ENCODE measurements at regions not wholly inside any gene's neighbourhood (a gene's known extent, or its start where the extent isn't known, plus 50 kb on each side); places are given as distances from the start of the nearest gene placed in this dataset.

GRCh38 chr3:74413547-74414241 is 200.8 kb downstream of the CNTN3 start:
- intact Hi-C loops (cut with DNase I), result no loop called here
- H3K4me3 ChIP-seq, result no peak overlapping the region
- no peaks in the 10 kb centered on the region for H3K4me1 ChIP-seq
- H3K9ac ChIP-seq (ENCODE audit: low read depth in 2 of 2, low read length in 2 of 2), result no peak overlapping the region
- no peaks in the 10 kb centered on the region for H3K9me3 ChIP-seq
- DNase-seq, result no peak
- H3K27me3 ChIP-seq, result no peaks in the 10 kb centered on the region
- H3K27ac ChIP-seq, result no peak overlapping the region
- H3K36me3 ChIP-seq, result no peaks in the 10 kb centered on the region
- TF ChIP-seq CTCF (IDR thresholded peaks at IDR 0.05), result no peak

- Histone ChIP-seq H3K27me3 (no peaks in the 10 kb centered on the region), H3K36me3 (no peaks in the 10 kb centered on the region), H3K9me3 (no peaks in the 10 kb centered on the region), H3K4me3 (no peak overlapping the region), H3K4me1 (no peaks in the 10 kb centered on the region), H3K9ac (ENCODE audit: low read depth in 2 of 2, low read length in 2 of 2) (no peak overlapping the region), H3K27ac (no peak overlapping the region)
- intact Hi-C loops (cut with DNase I), result no loop called here
- no peak for DNase-seq
- TF ChIP-seq CTCF (IDR thresholded peaks at IDR 0.05), result no peak
These were observed 204.1 kb downstream of the CNTN3 start for GRCh38 chr3:74410276-74410941.

- TF ChIP-seq CTCF (IDR thresholded peaks at IDR 0.05), result no peak
These were observed 205.4 kb downstream of the CNTN3 start for GRCh38 chr3:74409066-74409465.

GRCh38 chr3:74403307-74403706 is 211.2 kb downstream of the CNTN3 start:
- no peak overlapping the region for H3K9ac ChIP-seq (ENCODE audit: low read depth in 2 of 2, low read length in 2 of 2)
- no peak overlapping the region for H3K4me3 ChIP-seq
- H3K27ac ChIP-seq, result no peak overlapping the region
- intact Hi-C loops (cut with DNase I), result no loop called here
- no peaks in the 10 kb centered on the region for H3K27me3 ChIP-seq
- no peaks in the 10 kb centered on the region for H3K4me1 ChIP-seq
- TF ChIP-seq CTCF (IDR thresholded peaks at IDR 0.05), result no peak
- DNase-seq, result no peak
- H3K36me3 ChIP-seq, result no peaks in the 10 kb centered on the region
- no peaks in the 10 kb centered on the region for H3K9me3 ChIP-seq

More at GRCh38 chr3:74409066-74409465, 205.4 kb downstream of the CNTN3 start:
- Histone ChIP-seq H3K27me3 (no peaks in the 10 kb centered on the region), H3K4me3 (no peak overlapping the region), H3K27ac (no peak overlapping the region), H3K9me3 (no peaks in the 10 kb centered on the region), H3K36me3 (no peaks in the 10 kb centered on the region), H3K9ac (ENCODE audit: low read depth in 2 of 2, low read length in 2 of 2) (no peak overlapping the region), H3K4me1 (no peaks in the 10 kb centered on the region)
- no peak for DNase-seq
- intact Hi-C loops (cut with DNase I), result no loop called here

- no peak overlapping the region for H3K4me3 ChIP-seq
- no peak overlapping the region for H3K27ac ChIP-seq
- no peaks in the 10 kb centered on the region for H3K9me3 ChIP-seq
- H3K4me1 ChIP-seq, result no peaks in the 10 kb centered on the region
- intact Hi-C loops (cut with DNase I), result no loop called here
- DNase-seq, result no peak
- no peaks in the 10 kb centered on the region for H3K27me3 ChIP-seq
- H3K9ac ChIP-seq (ENCODE audit: low read depth in 2 of 2, low read length in 2 of 2), result no peak overlapping the region
- TF ChIP-seq CTCF (IDR thresholded peaks at IDR 0.05), result no peak
- no peaks in the 10 kb centered on the region for H3K36me3 ChIP-seq
These were observed 211.6 kb downstream of the CNTN3 start for GRCh38 chr3:74402821-74403220.
